ES-I3 (cell line): ENCODE measurements at regions not wholly inside any gene's neighbourhood (a gene's known extent, or its start where the extent isn't known, plus 50 kb on each side); places are given as distances from the start of the nearest gene placed in this dataset.
A peak's percentile ranks its signal among the peaks of the same experiment; 100 is the strongest.
"Not testable (repeated sequence)": the region's sequence is repeated elsewhere in the genome, so short reads cannot be mapped to it uniquely, and the experiment has no call there.

Experiments
- H3K36me3 ChIP-seq: 2 replicates; pipeline ENCODE4 v1.6.1; 2013; ENCODE audit warnings: mild to moderate bottlenecking, low read length, control low read depth, moderate library complexity; ENCODE audit not compliant: insufficient read depth
- H3K4me1 ChIP-seq: 2 replicates; pipeline ENCODE4 v1.6.1; 2013; ENCODE audit warnings: mild to moderate bottlenecking, control low read depth, low read length; ENCODE audit not compliant: insufficient read depth
- H3K9ac ChIP-seq: 2 replicates; pipeline ENCODE4 v1.6.1; 2013; ENCODE audit warnings: low read depth, mild to moderate bottlenecking, low read length, moderate library complexity
- H3K9me3 ChIP-seq: 2 replicates; pipeline ENCODE4 v1.6.1; 2013; ENCODE audit warnings: mild to moderate bottlenecking, low read length, moderate library complexity; ENCODE audit not compliant: control insufficient read depth, insufficient read depth

DNA sequence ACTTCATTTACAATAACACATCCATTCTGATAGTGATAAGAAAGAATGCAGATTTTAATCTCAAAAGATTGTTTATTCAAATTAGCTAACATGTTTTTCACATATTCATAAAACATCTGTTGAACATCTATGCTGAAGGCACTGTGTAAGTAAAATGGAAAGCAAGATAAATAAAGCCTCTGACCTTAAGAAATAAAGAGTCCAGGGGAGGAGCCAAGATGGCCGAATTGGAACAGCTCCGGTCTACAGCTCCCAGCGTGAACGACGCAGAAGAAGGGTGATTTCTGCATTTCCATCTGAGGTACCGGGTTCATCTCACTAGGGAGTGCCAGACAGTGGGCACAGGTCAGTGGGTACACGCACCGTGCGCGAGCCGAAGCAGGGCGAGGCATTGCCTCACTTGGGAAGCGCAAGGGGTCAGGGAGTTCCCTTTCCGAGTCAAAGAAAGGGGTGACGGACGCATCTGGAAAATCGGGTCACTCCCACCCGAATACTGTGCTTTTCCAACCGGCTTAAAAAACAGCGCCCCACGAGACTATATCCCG lies 336.5 kb downstream of the CETN3 start:
- H3K4me1 ChIP-seq, H3K36me3 ChIP-seq, H3K9me3 ChIP-seq: not testable (repeated sequence)
- H3K9ac ChIP-seq: peak overlapping the region; percentile 43

DNA sequence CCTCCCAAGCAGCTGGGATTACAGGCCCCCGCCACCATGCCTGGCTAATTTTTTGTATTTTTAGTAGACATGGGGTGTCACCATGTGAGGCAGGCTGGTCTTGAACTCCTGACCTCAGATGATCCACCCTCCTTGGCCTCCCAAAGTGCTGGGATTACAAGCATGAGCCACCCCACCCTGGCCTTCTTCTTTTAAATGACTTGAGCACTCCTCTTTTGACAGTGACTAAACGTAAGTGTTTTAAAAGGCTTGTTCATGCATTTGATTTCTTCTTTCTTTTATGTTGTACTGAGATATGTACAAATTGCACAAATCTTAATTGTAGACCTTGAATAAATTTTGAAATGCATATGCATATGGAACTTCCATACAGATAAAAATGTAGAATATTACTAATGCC lies 337.9 kb downstream of the CETN3 start:
- H3K9ac ChIP-seq: no peak overlapping the region
- no peaks in the 10 kb centered on the region for H3K36me3 ChIP-seq
- H3K4me1 ChIP-seq: no peaks in the 10 kb centered on the region
- H3K9me3 ChIP-seq: peaks cover 3% of the 10 kb centered on the region; the same call in 1 of the 2 replicates

DNA sequence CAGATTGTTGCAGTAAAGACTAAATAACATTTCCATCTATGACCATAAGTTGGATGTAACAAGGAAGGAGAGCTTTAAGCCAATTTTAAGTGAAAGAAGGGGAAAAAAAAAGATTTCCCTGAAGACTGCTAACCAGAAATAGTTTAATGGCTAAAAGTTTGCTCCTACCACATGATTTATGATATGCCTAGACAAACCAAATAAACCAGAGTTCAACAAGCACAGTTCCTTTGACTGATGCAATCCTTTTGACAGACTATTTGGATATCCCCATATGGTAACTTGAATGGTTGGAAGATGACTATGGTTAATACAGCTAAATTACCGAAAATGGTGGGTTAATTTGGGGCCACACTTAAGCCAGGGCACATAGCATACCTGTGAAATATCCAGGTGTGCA lies 338.5 kb downstream of the CETN3 start:
- no peaks in the 10 kb centered on the region for H3K4me1 ChIP-seq
- no peak overlapping the region for H3K9ac ChIP-seq
- no peaks in the 10 kb centered on the region for H3K36me3 ChIP-seq
- peaks cover 3% of the 10 kb centered on the region; the same call in 1 of the 2 replicates for H3K9me3 ChIP-seq

DNA sequence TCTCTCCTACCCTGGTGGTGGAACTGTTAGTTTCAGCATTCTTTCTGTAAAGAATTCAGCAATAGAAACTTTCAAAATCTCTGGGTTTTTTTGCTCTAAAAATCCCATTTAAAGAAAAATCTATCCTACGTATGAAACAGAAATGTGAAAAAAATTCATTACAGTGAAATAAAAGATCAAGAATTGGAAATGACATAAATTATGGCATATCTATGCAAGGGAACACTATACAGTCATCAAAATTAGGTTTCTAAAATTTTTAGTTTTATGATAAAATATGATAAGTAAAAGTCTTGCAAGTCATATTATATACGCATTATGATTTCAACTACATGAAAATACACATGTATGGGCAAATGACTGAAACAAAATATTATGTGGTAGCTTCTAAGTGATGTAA lies 342.6 kb downstream of the CETN3 start:
- Histone ChIP-seq H3K9me3 (peaks cover 7% of the 10 kb centered on the region), H3K36me3 (no peaks in the 10 kb centered on the region), H3K4me1 (no peaks in the 10 kb centered on the region), H3K9ac (no peak overlapping the region)

DNA sequence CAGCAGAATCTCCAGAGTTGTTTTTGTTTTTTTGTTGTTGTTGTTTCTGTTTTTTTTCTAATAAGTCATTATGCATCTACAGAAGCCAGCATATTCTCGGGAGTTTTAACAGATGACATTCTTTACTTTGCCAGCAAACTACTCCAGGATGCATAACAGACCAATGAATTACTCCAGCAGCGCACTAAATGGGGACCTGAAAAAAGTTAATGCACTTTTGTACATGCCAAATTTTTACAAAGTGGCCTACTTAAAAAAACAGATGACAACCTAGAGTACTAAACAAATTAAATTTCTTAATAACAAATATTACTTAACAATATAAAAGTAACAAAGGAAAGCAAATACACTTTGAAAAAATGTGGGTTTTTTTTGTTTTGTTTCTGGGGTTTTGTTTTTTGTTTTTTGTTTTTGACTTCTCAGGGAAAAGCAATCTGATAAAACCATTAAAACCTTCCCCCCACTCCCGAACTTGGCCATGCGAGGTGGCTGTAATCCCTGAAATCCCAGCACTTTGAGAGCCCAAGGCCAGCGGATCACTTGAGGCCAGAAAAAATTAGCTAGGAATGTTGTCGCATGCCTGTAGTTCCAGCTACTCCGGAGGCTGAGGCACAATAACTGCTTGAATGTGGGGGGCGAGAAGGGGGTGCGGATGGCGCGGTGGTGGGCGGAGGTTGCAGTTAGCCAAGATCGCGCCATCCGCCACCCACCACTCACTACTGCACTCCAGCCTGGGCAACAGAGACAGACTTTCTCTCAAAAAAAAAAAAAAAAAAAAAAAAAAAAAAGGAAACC lies 352.4 kb downstream of the CETN3 start:
- Histone ChIP-seq H3K9ac (peak overlapping the region; percentile 24), H3K4me1 (peaks cover 24% of the 10 kb centered on the region), H3K9me3 (no peaks in the 10 kb centered on the region), H3K36me3 (no peaks in the 10 kb centered on the region)

DNA sequence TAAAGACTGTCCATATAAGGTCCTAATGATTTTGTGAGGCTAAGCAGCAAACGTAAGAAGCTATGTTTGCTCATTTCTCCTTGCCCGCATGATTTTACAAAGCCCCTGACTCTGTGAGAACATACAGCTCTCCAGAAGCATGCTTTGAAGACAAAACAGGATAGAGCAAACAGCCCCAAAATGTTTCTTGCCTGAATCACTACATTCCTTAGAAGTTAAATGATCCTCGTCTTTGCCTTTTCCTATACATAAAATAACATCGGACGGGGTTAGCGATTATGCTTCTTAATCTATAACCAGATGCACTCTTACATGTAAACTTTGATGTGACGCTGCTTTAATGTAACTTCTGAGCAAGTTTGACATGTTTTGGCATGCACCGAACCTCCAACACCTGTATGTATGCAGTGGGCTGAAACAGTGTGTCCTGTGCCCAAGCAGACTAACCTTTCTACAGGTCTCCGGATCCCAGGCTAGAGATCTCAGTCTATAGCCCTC lies 353.7 kb downstream of the CETN3 start:
- H3K9ac ChIP-seq: no peak overlapping the region
- peaks cover 24% of the 10 kb centered on the region for H3K4me1 ChIP-seq
- H3K36me3 ChIP-seq: no peaks in the 10 kb centered on the region
- no peaks in the 10 kb centered on the region for H3K9me3 ChIP-seq

DNA sequence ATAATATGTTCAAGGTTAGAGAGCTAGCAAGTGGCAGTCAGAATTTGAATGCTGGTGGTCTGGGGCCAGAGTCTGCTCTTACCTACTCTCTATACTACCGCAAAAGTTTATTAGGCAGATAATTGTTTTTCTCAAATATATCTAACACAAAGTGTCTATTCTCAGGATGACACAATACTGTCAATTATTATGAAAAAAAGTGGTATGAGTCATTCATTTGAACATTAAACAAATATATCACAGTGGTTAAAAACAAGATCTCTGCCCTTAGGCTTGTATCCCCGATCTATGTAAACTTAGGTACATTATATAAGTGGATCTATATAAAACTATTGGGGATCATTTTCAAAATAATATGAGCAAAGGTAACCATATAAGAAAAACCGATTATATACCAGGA lies 354.9 kb downstream of the CETN3 start:
- no peak overlapping the region for H3K9ac ChIP-seq
- no peaks in the 10 kb centered on the region for H3K9me3 ChIP-seq
- no peaks in the 10 kb centered on the region for H3K36me3 ChIP-seq
- peaks cover 24% of the 10 kb centered on the region for H3K4me1 ChIP-seq

DNA sequence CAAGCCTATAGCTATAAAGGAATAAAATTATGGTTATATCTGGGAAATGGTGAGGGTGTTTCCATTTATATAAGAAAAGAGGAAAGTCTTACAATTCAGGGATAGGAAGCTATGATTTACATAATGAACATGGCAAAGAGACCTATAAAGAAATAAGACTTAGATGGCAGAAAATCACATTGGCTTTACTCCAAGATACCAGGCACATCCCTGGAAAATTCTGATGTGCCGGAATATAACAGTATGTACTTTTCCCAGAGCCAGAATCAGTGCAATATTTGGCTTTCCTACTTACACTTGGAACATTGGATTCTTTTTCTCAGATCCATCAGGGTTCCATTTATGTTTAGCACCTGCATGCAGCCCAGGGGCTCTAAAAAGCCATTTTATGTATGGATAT lies 357.8 kb downstream of the CETN3 start:
- no peaks in the 10 kb centered on the region for H3K9me3 ChIP-seq
- no peak overlapping the region for H3K9ac ChIP-seq
- no peaks in the 10 kb centered on the region for H3K36me3 ChIP-seq
- peaks cover 14% of the 10 kb centered on the region for H3K4me1 ChIP-seq

DNA sequence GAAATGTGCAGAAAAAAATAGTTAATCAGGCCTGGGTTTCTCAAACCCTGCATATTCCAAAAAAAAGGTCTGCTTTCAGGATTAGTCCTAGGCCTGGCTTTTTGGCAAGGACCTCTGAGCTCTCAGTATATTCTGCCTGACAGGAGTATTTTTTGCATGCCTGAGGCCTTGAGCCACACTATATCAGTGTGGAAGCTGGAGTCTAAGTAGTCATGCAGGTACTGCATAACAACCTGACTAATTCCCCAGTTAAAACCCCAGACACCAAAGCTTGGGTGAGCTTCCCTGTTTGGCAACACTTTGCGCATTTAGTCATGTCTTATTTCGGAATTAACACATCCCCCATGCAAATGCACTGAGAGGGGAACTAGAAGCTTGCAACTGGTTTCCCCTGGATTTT lies 359.5 kb downstream of the CETN3 start:
- Histone ChIP-seq H3K36me3 (no peaks in the 10 kb centered on the region), H3K9me3 (peaks cover 2% of the 10 kb centered on the region; the same call in 1 of the 2 replicates), H3K9ac (no peak overlapping the region), H3K4me1 (0 out of 2 replicates have a peak, but pooled peaks cover 3% of the 10 kb centered on the region)

DNA sequence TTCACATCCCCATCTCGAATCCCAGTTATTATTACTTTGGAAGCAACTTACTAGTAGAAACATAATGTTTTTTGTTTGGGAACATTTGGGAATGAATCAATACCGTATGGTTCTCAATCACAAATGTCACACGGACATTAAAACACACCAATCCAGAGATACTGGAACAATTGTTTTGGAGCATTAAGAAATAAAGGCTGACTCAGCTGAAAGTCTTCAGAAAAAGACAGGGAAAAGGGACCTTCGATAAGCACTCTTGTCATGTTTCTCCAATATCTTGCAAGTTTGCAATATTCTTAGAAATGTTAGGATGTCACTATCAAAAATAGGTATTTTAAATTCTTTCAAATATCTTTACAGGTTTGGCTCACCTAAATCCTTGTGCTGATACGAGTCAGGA lies 362.4 kb downstream of the CETN3 start:
- Histone ChIP-seq H3K9me3 (peaks cover 4% of the 10 kb centered on the region; the same call in 1 of the 2 replicates), H3K36me3 (no peaks in the 10 kb centered on the region), H3K4me1 (no peaks in the 10 kb centered on the region), H3K9ac (no peak overlapping the region)

DNA sequence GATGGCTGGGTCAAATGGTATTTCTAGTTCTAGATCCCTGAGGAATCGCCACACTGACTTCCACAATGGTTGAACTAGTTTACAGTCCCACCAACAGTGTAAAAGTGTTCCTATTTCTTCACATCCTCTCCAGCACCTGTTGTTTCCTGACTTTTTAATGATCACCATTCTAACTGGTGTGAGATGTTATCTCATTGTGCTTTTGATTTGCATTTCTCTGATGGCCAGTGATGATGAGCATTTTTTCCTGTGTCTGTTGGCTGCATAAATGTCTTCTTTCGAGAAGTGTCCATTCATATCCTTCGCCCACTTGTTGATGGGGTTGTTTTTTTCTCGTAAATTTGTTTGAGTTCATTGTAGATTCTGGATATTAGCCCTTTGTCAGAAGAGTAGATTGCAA lies 369.5 kb downstream of the CETN3 start:
- H3K4me1 ChIP-seq, H3K9ac ChIP-seq, H3K36me3 ChIP-seq, H3K9me3 ChIP-seq: not testable (repeated sequence)

DNA sequence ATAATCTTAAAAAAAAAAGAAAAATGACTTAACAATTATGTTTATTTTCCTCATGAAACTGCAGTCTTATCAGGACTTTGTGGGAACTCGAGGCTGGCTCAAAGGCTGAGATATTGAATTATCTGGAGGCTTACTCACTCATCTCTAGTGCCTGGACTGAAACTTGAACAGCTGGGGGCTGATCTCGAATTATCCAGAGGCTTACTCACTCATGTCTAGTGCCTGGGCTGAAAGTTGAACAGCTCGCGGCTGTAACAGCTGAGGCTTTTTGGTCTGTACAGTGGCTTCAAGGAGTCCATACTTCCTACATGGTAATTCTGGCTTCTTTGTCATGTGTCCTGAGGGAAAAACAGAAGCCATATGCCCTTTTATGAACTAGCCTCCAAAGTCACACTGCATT lies 371.9 kb downstream of the CETN3 start:
- H3K9me3 ChIP-seq: no peaks in the 10 kb centered on the region
- H3K9ac ChIP-seq: no peak overlapping the region
- H3K36me3 ChIP-seq: no peaks in the 10 kb centered on the region
- no peaks in the 10 kb centered on the region for H3K4me1 ChIP-seq

DNA sequence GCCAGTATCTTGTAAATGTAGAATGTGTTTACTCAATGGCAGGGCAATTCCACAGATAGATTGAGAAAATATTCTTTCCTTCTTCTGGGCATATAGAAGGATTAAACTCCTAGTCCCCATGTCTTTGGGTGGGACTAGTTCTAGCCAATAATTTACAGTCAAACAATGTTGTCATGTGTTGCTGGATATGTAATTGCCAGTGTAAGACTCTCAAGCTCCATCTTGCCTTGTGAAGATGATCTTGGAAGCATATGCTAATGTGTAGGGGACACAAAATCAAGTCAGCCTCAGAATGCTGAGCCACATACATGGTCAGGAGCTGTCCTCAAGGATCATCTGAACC lies 386.9 kb downstream of the CETN3 start:
- no peaks in the 10 kb centered on the region for H3K36me3 ChIP-seq
- peaks cover 4% of the 10 kb centered on the region; the same call in 1 of the 2 replicates for H3K4me1 ChIP-seq
- H3K9me3 ChIP-seq: no peaks in the 10 kb centered on the region
- H3K9ac ChIP-seq: no peak overlapping the region

DNA sequence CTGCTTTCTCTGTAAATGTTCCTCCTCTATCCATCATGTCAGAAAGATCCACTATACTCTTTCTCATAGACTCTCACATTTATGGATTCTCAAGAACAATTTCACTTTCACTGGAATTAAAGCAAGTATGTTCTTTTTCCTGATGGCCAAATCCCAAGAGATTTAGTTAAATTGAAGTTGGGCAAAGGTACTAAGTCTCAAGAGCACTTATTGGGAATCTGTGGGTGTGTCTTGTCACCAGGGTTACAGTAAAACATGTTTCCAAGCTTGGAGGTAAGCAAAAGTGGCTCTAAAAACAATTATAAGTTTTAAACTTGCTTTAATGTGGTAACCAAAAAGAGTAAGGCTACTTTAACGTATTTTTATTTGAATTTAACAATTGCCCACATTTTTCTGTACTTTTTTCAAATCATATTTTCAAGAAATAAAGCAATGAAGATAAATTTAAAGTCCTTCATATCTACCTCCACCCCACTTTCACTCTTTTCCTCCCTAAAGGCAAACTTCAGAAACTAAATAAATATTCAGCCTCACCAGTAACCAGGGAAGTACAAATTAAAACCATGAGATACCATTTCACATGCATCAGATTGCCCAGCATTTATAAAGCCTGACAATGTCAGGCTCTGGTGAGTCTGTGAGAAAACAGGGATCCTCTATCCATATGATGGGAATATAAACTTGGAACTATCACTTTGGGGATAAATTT lies 387.4 kb downstream of the CETN3 start:
- Histone ChIP-seq H3K9ac (no peak overlapping the region), H3K4me1 (peaks cover 4% of the 10 kb centered on the region; the same call in 1 of the 2 replicates), H3K9me3 (no peaks in the 10 kb centered on the region), H3K36me3 (no peaks in the 10 kb centered on the region)
